IPS-18c (cell line): ENCODE measurements at regions not wholly inside any gene's neighbourhood (a gene's known extent, or its start where the extent isn't known, plus 50 kb on each side); places are given as distances from the start of the nearest gene placed in this dataset.
"Not testable (repeated sequence)": the region's sequence is repeated elsewhere in the genome, so short reads cannot be mapped to it uniquely, and the experiment has no call there.

Experiments
- H3K4me3 ChIP-seq: 2 replicates; pipeline ENCODE4 v1.7.0; 2013; ENCODE audit warnings: low read depth, mild to moderate bottlenecking, low read length, moderate library complexity; ENCODE audit not compliant: insufficient read depth
- H3K9me3 ChIP-seq: one replicate; pipeline ENCODE4 v1.6.1; 2013; ENCODE audit warnings: mild to moderate bottlenecking, low read length, moderate library complexity; ENCODE audit not compliant: control insufficient read depth, insufficient read depth

- Histone ChIP-seq H3K9me3 (no peaks in the 10 kb centered on the region), H3K4me3 (no peak overlapping the region)
These were observed 139.2 kb upstream of the SOX21 start for GRCh38 chr13:94851576-94851975.

GRCh38 chr13:94849254-94849653 is 136.9 kb upstream of the SOX21 start:
- Histone ChIP-seq H3K9me3 (no peaks in the 10 kb centered on the region), H3K4me3 (no peak overlapping the region)

- Histone ChIP-seq H3K9me3 (no peaks in the 10 kb centered on the region), H3K4me3 (no peak overlapping the region)
These were observed 130.6 kb upstream of the SOX21 start for GRCh38 chr13:94842901-94843300.

- not testable (repeated sequence) for H3K4me3 ChIP-seq
These were observed 124.7 kb upstream of the SOX21 start for GRCh38 chr13:94837056-94837455.

GRCh38 chr13:94829837-94830365 is 117.6 kb upstream of the SOX21 start:
- H3K4me3 ChIP-seq: no peak overlapping the region
- peaks cover 2% of the 10 kb centered on the region for H3K9me3 ChIP-seq

More at GRCh38 chr13:94837056-94837455, 124.7 kb upstream of the SOX21 start:
- not testable (repeated sequence) for H3K9me3 ChIP-seq

GRCh38 chr13:94829185-94829836 is 117.0 kb upstream of the SOX21 start:
- no peaks in the 10 kb centered on the region for H3K9me3 ChIP-seq

GRCh38 chr13:94827566-94827965 is 115.2 kb upstream of the SOX21 start:
- Histone ChIP-seq H3K9me3 (no peaks in the 10 kb centered on the region), H3K4me3 (no peak overlapping the region)

More at GRCh38 chr13:94829185-94829836, 117.0 kb upstream of the SOX21 start:
- H3K4me3 ChIP-seq: no peak overlapping the region

GRCh38 chr13:94825507-94825906 is 113.2 kb upstream of the SOX21 start:
- H3K4me3 ChIP-seq: no peak overlapping the region
- H3K9me3 ChIP-seq: no peaks in the 10 kb centered on the region

- no peaks in the 10 kb centered on the region for H3K9me3 ChIP-seq
- no peak overlapping the region for H3K4me3 ChIP-seq
These were observed 112.3 kb upstream of the SOX21 start for GRCh38 chr13:94824601-94825000.

GRCh38 chr13:94822356-94822755 is 110.0 kb upstream of the SOX21 start:
- no peaks in the 10 kb centered on the region for H3K9me3 ChIP-seq

GRCh38 chr13:94816256-94816655 is 103.9 kb upstream of the SOX21 start:
- no peaks in the 10 kb centered on the region for H3K9me3 ChIP-seq
- no peak overlapping the region for H3K4me3 ChIP-seq

More at GRCh38 chr13:94822356-94822755, 110.0 kb upstream of the SOX21 start:
- H3K4me3 ChIP-seq: no peak overlapping the region

GRCh38 chr13:94813920-94814475 is 101.7 kb upstream of the SOX21 start:
- Histone ChIP-seq H3K4me3 (no peak overlapping the region), H3K9me3 (no peaks in the 10 kb centered on the region)

GRCh38 chr13:94811753-94812152 is 99.4 kb upstream of the SOX21 start:
- H3K9me3 ChIP-seq: no peaks in the 10 kb centered on the region
- H3K4me3 ChIP-seq: no peak overlapping the region

- no peaks in the 10 kb centered on the region for H3K9me3 ChIP-seq
These were observed 88.1 kb upstream of the SOX21 start for GRCh38 chr13:94800423-94800822.

GRCh38 chr13:94799299-94799698 is 87.0 kb upstream of the SOX21 start:
- Histone ChIP-seq H3K9me3 (no peaks in the 10 kb centered on the region), H3K4me3 (no peak overlapping the region)

More at GRCh38 chr13:94800423-94800822, 88.1 kb upstream of the SOX21 start:
- H3K4me3 ChIP-seq: no peak overlapping the region

- Histone ChIP-seq H3K4me3 (no peak overlapping the region), H3K9me3 (no peaks in the 10 kb centered on the region)
These were observed 86.4 kb upstream of the SOX21 start for GRCh38 chr13:94798738-94799137.

GRCh38 chr13:94795292-94795691 is 82.9 kb upstream of the SOX21 start:
- H3K4me3 ChIP-seq: no peak overlapping the region
- H3K9me3 ChIP-seq: no peaks in the 10 kb centered on the region

GRCh38 chr13:94786246-94786645 is 73.9 kb upstream of the SOX21 start:
- not testable (repeated sequence) for H3K4me3 ChIP-seq, H3K9me3 ChIP-seq
